ENCODE measurements at regions not wholly inside any gene's neighbourhood (a gene's known extent, or its start where the extent isn't known, plus 50 kb on each side); places are given as distances from the start of the nearest gene placed in this dataset.
A peak's percentile ranks its signal among the peaks of the same experiment; 100 is the strongest.

DNA sequence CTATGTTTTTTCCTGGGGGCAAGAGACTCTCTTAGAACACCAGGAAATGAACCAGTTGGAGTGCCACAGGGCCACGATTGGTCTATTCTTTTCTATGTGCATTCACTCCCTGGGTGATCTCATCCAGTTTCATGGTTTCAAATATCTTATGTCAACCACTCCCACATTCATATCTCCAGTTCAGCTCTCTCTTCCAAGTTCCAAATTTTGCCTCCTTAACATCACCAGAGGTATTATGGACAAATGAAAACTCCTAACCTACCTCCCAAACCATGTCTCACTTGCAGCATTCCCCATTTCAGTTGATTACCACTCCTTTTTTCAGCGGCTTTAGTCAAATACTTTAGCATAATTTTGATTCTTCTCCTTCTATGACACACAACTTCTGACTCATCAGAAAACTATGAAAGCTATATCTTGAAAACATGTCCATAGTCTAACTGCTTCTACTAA lies 203.1 kb upstream of the SEMA6D start:
- no peak for DNase-seq
- WGBS (ENCODE audit: insufficient coverage), result 91% methylated on average over 2 of the region's 2 CpGs
- Histone ChIP-seq H3K36me3 (ENCODE audit: control insufficient read depth in 4 of 4, insufficient read depth in 4 of 4, low read length in 3 of 4) (no peaks in the 10 kb centered on the region), H3K27ac (ENCODE audit: insufficient read depth in 1 of 2, low read depth in 1 of 2, low read length in 2 of 2, poor library complexity in 1 of 2, severe bottlenecking in 2 of 2) (no peak overlapping the region), H3K27me3 (replicated peaks in 2 of 5; ENCODE audit: control insufficient read depth in 4 of 5, insufficient read depth in 5 of 5, low read length in 4 of 5) (peaks cover 0 to 11% (median 0%) of the 10 kb centered on the region in 5 experiments), H3K4me1 (ENCODE audit: control extremely low read depth in 1 of 4, control insufficient read depth in 4 of 4, insufficient read depth in 4 of 4, low read length in 3 of 4) (no peaks in the 10 kb centered on the region), H3K9me3 (ENCODE audit: control extremely low read depth in 1 of 5, control insufficient read depth in 4 of 5, insufficient read depth in 2 of 5, low read depth in 1 of 5, low read length in 4 of 5) (no peaks in the 10 kb centered on the region), H3K4me3 (ENCODE audit: control insufficient read depth in 1 of 7, extremely low read depth in 1 of 7, insufficient read depth in 4 of 7, low read depth in 2 of 7, low read length in 6 of 7) (no peak overlapping the region)
- ChIA-PET POLR2A (no interaction called here), CTCF (no interaction called here)

DNA sequence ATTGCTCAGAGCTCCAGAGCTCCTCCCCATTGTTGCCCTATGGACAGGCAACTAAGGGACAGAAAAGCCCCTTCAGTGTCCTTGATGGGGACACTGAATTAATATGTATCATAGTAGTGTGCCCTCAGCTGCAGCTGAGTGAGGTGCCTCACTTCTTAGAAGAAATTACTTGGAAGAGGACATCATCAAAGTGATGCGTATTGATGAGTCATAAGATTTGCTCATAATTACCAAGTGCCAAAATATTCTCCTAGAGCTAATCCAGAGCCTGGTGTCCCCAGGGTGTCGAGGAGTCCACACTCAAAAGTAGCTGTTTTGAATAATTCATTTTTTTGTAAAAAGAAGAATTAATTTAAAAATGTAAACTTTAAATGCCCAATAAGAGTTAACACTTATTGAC lies 200.7 kb upstream of the SEMA6D start:
- CTCF ChIA-PET, result no interaction called here
- Histone ChIP-seq H3K36me3 (ENCODE audit: control insufficient read depth in 4 of 4, insufficient read depth in 4 of 4, low read length in 3 of 4) (no peaks in the 10 kb centered on the region), H3K27me3 (replicated peaks in 2 of 5; ENCODE audit: control insufficient read depth in 4 of 5, insufficient read depth in 5 of 5, low read length in 4 of 5) (peaks cover 0 to 31% (median 8%) of the 10 kb centered on the region in 5 experiments), H3K27ac (ENCODE audit: insufficient read depth in 1 of 2, low read depth in 1 of 2, low read length in 2 of 2, poor library complexity in 1 of 2, severe bottlenecking in 2 of 2) (no peak overlapping the region), H3K9me3 (ENCODE audit: control extremely low read depth in 1 of 5, control insufficient read depth in 4 of 5, insufficient read depth in 2 of 5, low read depth in 1 of 5, low read length in 4 of 5) (no peaks in the 10 kb centered on the region), H3K4me1 (ENCODE audit: control extremely low read depth in 1 of 4, control insufficient read depth in 4 of 4, insufficient read depth in 4 of 4, low read length in 3 of 4) (no peaks in the 10 kb centered on the region), H3K4me3 (ENCODE audit: control insufficient read depth in 1 of 7, extremely low read depth in 1 of 7, insufficient read depth in 4 of 7, low read depth in 2 of 7, low read length in 6 of 7) (no peak overlapping the region)
- WGBS (ENCODE audit: insufficient coverage), result no CpG with 5 or more reads among the region's 2 CpGs
- DNase-seq, result no peak
- POLR2A ChIA-PET, result no interaction called here

DNA sequence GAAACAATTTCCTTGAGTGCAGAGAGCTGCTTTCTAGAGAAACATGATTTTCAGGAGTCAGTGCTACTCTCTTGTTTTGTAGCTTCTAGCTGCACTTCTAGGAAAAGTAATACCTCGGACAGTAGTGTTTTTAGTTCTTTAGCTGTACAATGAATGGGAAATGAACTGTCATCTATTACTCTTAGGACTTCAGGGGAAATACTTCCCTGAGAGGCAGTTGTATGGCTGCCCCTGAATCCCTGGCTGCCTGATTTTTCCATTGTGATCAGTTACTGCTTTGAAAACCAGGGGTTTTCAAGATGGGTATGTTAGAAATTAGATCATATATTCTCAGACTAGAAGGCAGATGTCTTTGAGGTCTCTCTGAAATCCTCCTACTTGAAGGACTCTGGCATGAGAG lies 200.3 kb upstream of the SEMA6D start:
- no peaks in the 10 kb centered on the region for H3K36me3 ChIP-seq (ENCODE audit: control insufficient read depth in 4 of 4, insufficient read depth in 4 of 4, low read length in 3 of 4)
- H3K4me1 ChIP-seq (ENCODE audit: control extremely low read depth in 1 of 4, control insufficient read depth in 4 of 4, insufficient read depth in 4 of 4, low read length in 3 of 4), result no peaks in the 10 kb centered on the region
- no peak overlapping the region for H3K4me3 ChIP-seq (ENCODE audit: control insufficient read depth in 1 of 7, extremely low read depth in 1 of 7, insufficient read depth in 4 of 7, low read depth in 2 of 7, low read length in 6 of 7)
- no peak for DNase-seq
- H3K27me3 ChIP-seq (replicated peaks in 2 of 5; ENCODE audit: control insufficient read depth in 4 of 5, insufficient read depth in 5 of 5, low read length in 4 of 5), result peaks cover 0 to 31% (median 8%) of the 10 kb centered on the region in 5 experiments
- no peaks in the 10 kb centered on the region for H3K9me3 ChIP-seq (ENCODE audit: control extremely low read depth in 1 of 5, control insufficient read depth in 4 of 5, insufficient read depth in 2 of 5, low read depth in 1 of 5, low read length in 4 of 5)
- CTCF ChIA-PET, result no interaction called here
- 80% methylated on average over 1 of the region's 1 CpG for WGBS (ENCODE audit: insufficient coverage)
- no peak overlapping the region for H3K27ac ChIP-seq (ENCODE audit: insufficient read depth in 1 of 2, low read depth in 1 of 2, low read length in 2 of 2, poor library complexity in 1 of 2, severe bottlenecking in 2 of 2)
- POLR2A ChIA-PET, result no interaction called here

DNA sequence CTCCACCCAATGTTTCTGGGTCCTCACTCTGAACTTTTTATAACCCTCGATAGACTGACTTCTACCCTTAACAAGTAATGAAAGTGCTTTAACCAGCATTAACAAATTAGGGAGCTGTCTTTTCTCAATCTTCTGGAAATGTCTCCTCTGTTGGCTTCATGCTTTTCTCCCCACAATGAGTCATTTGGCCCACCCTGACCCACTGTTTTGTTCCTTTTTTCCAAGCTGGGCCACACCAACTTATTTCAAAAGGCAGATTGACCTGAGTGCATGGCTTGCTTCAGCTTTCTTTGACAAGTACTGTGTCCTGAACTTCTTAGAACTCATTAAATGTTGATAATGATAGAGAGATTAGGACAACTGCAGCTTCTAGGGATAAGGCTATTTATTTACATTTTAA lies 199.6 kb upstream of the SEMA6D start:
- ChIA-PET POLR2A (no interaction called here), CTCF (no interaction called here)
- Histone ChIP-seq H3K9me3 (ENCODE audit: control extremely low read depth in 1 of 5, control insufficient read depth in 4 of 5, insufficient read depth in 2 of 5, low read depth in 1 of 5, low read length in 4 of 5) (no peaks in the 10 kb centered on the region), H3K36me3 (ENCODE audit: control insufficient read depth in 4 of 4, insufficient read depth in 4 of 4, low read length in 3 of 4) (no peaks in the 10 kb centered on the region), H3K27ac (ENCODE audit: insufficient read depth in 1 of 2, low read depth in 1 of 2, low read length in 2 of 2, poor library complexity in 1 of 2, severe bottlenecking in 2 of 2) (no peak overlapping the region), H3K4me3 (ENCODE audit: control insufficient read depth in 1 of 7, extremely low read depth in 1 of 7, insufficient read depth in 4 of 7, low read depth in 2 of 7, low read length in 6 of 7) (no peak overlapping the region), H3K4me1 (ENCODE audit: control extremely low read depth in 1 of 4, control insufficient read depth in 4 of 4, insufficient read depth in 4 of 4, low read length in 3 of 4) (no peaks in the 10 kb centered on the region), H3K27me3 (replicated peaks in 2 of 5; ENCODE audit: control insufficient read depth in 4 of 5, insufficient read depth in 5 of 5, low read length in 4 of 5) (peaks cover 0 to 34% (median 9%) of the 10 kb centered on the region in 5 experiments)
- DNase-seq, result peak in 2 of 3 donors; percentile 14 to 26
- 64% methylated on average over 1 of the region's 1 CpG for WGBS (ENCODE audit: insufficient coverage)

DNA sequence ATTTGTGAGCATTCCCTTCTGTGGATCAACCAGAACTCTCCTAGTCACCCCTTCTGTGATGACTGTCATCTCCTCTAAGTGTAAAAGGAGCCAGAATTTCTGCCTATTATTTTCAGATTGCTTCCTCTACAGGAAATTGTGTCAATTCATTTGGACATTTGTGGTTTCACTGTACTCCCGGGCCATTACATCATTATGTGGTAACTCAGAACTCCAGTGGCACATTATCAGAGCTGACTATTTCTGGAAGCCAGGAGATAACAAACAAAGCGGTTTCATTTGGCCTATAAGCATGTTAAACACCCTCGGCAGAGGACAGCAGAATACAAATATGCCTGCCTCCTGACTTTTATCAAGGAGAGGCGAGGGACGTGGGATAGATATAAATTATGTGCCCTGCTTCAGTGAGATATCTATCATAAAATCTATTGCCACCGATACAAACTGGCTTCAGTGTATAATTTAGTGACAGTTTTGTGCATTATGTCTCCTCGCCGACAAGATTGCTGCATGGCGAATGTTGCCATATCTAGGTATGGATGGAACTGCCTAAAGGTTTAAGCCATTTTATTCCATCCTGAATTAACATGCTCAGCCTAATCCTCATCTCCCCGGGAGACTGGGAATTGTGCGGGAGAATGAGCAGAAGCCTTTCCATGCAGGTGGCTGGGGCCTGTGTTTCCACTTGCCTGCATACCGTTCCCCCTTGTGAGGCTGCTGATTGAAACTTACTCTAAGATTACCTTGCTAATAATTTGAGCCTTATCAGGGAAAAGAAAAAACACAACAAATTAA lies 193.4 kb upstream of the SEMA6D start:
- WGBS (ENCODE audit: insufficient coverage), result 55% methylated on average over 7 of the region's 12 CpGs
- DNase-seq, result peak; percentile 42 to 70 (median 61)
- no peaks in the 10 kb centered on the region for H3K9me3 ChIP-seq (ENCODE audit: control extremely low read depth in 1 of 5, control insufficient read depth in 4 of 5, insufficient read depth in 2 of 5, low read depth in 1 of 5, low read length in 4 of 5)
- POLR2A ChIA-PET, result no interaction called here
- no peak overlapping the region for H3K27ac ChIP-seq (ENCODE audit: insufficient read depth in 1 of 2, low read depth in 1 of 2, low read length in 2 of 2, poor library complexity in 1 of 2, severe bottlenecking in 2 of 2)
- peaks cover 0 to 58% (median 23%) of the 10 kb centered on the region in 5 experiments for H3K27me3 ChIP-seq (replicated peaks in 2 of 5; ENCODE audit: control insufficient read depth in 4 of 5, insufficient read depth in 5 of 5, low read length in 4 of 5)
- CTCF ChIA-PET, result no interaction called here
- no peaks in the 10 kb centered on the region for H3K36me3 ChIP-seq (ENCODE audit: control insufficient read depth in 4 of 4, insufficient read depth in 4 of 4, low read length in 3 of 4)
- peaks cover 0 to 8% (median 6%) of the 10 kb centered on the region in 4 experiments for H3K4me1 ChIP-seq (ENCODE audit: control extremely low read depth in 1 of 4, control insufficient read depth in 4 of 4, insufficient read depth in 4 of 4, low read length in 3 of 4)
- no peak overlapping the region for H3K4me3 ChIP-seq (ENCODE audit: control insufficient read depth in 1 of 7, extremely low read depth in 1 of 7, insufficient read depth in 4 of 7, low read depth in 2 of 7, low read length in 6 of 7)

DNA sequence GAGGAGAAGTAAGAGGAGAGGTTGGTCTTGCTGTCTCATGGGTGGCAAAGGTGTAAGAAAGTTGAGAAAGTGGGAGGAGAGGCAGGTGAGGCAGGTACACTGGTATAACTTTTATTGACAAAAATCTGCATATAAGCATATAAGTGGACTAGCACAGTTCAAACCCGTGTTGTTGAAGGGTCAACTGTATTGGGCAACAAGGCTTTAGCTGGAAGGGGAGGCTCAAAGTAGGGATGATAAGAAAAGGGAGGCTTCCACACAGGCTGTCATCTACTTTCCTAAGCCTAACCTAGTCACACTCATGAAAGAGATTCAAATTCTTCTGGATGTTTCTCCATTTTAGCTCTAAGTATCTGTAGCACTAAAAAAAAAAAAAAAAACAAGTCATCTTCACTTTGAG lies 188.1 kb upstream of the SEMA6D start:
- no peak for DNase-seq
- ChIA-PET POLR2A (no interaction called here), CTCF (no interaction called here)
- H3K4me1 ChIP-seq (ENCODE audit: control extremely low read depth in 1 of 4, control insufficient read depth in 4 of 4, insufficient read depth in 4 of 4, low read length in 3 of 4), result no peaks in the 10 kb centered on the region
- no CpG with 5 or more reads among the region's 1 CpG for WGBS (ENCODE audit: insufficient coverage)
- no peaks in the 10 kb centered on the region for H3K36me3 ChIP-seq (ENCODE audit: control insufficient read depth in 4 of 4, insufficient read depth in 4 of 4, low read length in 3 of 4)
- H3K9me3 ChIP-seq (ENCODE audit: control extremely low read depth in 1 of 5, control insufficient read depth in 4 of 5, insufficient read depth in 2 of 5, low read depth in 1 of 5, low read length in 4 of 5), result no peaks in the 10 kb centered on the region
- H3K4me3 ChIP-seq (ENCODE audit: control insufficient read depth in 1 of 7, extremely low read depth in 1 of 7, insufficient read depth in 4 of 7, low read depth in 2 of 7, low read length in 6 of 7), result no peak overlapping the region
- no peak overlapping the region for H3K27ac ChIP-seq (ENCODE audit: insufficient read depth in 1 of 2, low read depth in 1 of 2, low read length in 2 of 2, poor library complexity in 1 of 2, severe bottlenecking in 2 of 2)
- peaks cover 0 to 34% (median 22%) of the 10 kb centered on the region in 5 experiments for H3K27me3 ChIP-seq (replicated peaks in 2 of 5; ENCODE audit: control insufficient read depth in 4 of 5, insufficient read depth in 5 of 5, low read length in 4 of 5)

DNA sequence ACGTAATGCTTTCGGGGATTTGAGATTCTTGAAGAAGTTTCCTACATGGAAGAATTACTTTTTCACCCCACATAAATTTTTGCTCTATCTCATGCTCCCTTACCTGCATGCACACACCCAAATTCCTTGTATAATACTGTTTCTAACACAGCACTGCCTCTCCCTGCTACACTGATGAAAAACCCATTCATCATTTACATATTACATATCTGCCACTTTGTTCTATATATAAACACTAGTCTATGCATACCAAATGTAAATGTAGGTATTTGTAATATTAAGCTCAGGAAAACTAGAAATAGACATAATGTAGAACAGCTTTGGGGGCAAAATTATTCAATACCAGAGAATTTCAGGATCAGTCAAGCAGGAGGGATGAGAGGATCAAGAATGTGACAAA lies 182.6 kb upstream of the SEMA6D start:
- Histone ChIP-seq H3K36me3 (ENCODE audit: control insufficient read depth in 4 of 4, insufficient read depth in 4 of 4, low read length in 3 of 4) (no peaks in the 10 kb centered on the region), H3K27me3 (replicated peaks in 2 of 5; ENCODE audit: control insufficient read depth in 4 of 5, insufficient read depth in 5 of 5, low read length in 4 of 5) (peaks cover 0 to 21% (median 7%) of the 10 kb centered on the region in 5 experiments), H3K9me3 (ENCODE audit: control extremely low read depth in 1 of 5, control insufficient read depth in 4 of 5, insufficient read depth in 2 of 5, low read depth in 1 of 5, low read length in 4 of 5) (no peaks in the 10 kb centered on the region), H3K4me3 (ENCODE audit: control insufficient read depth in 1 of 7, extremely low read depth in 1 of 7, insufficient read depth in 4 of 7, low read depth in 2 of 7, low read length in 6 of 7) (no peak overlapping the region), H3K27ac (ENCODE audit: insufficient read depth in 1 of 2, low read depth in 1 of 2, low read length in 2 of 2, poor library complexity in 1 of 2, severe bottlenecking in 2 of 2) (no peak overlapping the region), H3K4me1 (ENCODE audit: control extremely low read depth in 1 of 4, control insufficient read depth in 4 of 4, insufficient read depth in 4 of 4, low read length in 3 of 4) (no peaks in the 10 kb centered on the region)
- ChIA-PET CTCF (no interaction called here), POLR2A (no interaction called here)
- DNase-seq, result no peak
- WGBS (ENCODE audit: insufficient coverage), result 80% methylated on average over 1 of the region's 2 CpGs

Data from common myeloid progenitor, CD34-positive (primary cell).